Type B pancreatic cell (in vitro differentiated cells): ENCODE measurements at regions not wholly inside any gene's neighbourhood (a gene's known extent, or its start where the extent isn't known, plus 50 kb on each side); places are given as distances from the start of the nearest gene placed in this dataset.

Experiments
- DNase-seq: peaks from one replicate; pipeline ENCODE4 v3.0.0; 2021; ENCODE audit warnings: mixed read lengths; ENCODE audit not compliant: unreplicated experiment; ENCODE audit errors: extremely low spot score
- H3K27ac Mint-ChIP-seq: 2 replicates; pipeline ENCODE4 v1.8.0; 2021; ENCODE audit warnings: mild to moderate bottlenecking, mixed read lengths
- H3K27me3 Mint-ChIP-seq: 2 replicates; pipeline ENCODE4 v1.8.0; 2021; ENCODE audit warnings: mixed read lengths
- H3K36me3 Mint-ChIP-seq: 2 replicates; pipeline ENCODE4 v1.8.0; 2021; ENCODE audit warnings: mixed read lengths
- H3K4me1 Mint-ChIP-seq: one replicate; pipeline ENCODE4 v1.8.0; 2021; ENCODE audit warnings: mixed read lengths; ENCODE audit not compliant: unreplicated experiment
- H3K4me3 Mint-ChIP-seq: 2 replicates; pipeline ENCODE4 v1.8.0; 2021; ENCODE audit warnings: mild to moderate bottlenecking, mixed read lengths
- H3K9me3 Mint-ChIP-seq: 2 replicates; pipeline ENCODE4 v1.8.0; 2021; ENCODE audit warnings: mixed read lengths
- CTCF ChIP-seq: fragments of 200-600 bp; sonication (generic); conservative IDR thresholded peaks from 2 replicates; pipeline ENCODE4 v1.5.0; 2021; ENCODE audit warnings: antibody characterized with exemption, mild to moderate bottlenecking

DNA sequence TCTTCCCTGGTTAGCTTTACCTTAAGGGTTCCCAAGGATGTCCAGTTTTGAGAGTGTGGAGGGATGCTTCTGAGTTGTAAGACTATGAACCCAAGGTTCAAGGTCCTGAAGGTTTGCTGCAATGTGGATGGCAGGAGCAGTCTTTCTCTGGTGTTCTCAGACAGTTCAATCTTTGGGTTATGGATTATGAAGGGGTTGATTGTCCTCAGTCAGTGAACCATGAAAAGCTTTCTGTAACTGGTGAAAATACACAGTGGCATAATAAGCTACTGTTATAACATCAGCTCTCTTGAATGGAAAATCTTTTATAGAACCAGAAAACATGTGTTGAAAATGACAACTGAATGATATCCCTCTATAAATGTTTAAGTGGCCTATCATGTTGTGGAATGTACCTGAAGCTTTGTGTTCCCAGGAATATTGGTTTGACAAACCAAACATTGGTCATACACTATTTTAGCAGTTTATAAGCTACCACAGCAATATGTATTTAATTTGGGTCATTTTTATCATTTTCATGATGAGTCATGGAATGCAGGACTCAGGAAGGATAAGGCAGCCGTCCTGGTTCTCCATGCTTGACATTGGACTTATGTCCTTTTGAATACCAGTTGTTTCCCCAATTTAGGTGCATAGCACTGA lies 1041.8 kb upstream of the ARRDC3 start:
- Mint-ChIP-seq H3K4me1 (no peaks in the 10 kb centered on the region), H3K27ac (no peak overlapping the region), H3K9me3 (peaks cover 5% of the 10 kb centered on the region), H3K36me3 (no peaks in the 10 kb centered on the region), H3K4me3 (no peak overlapping the region), H3K27me3 (no peaks in the 10 kb centered on the region)
- no peak for TF ChIP-seq CTCF
- no peak for DNase-seq

- Mint-ChIP-seq H3K4me3 (no peak overlapping the region), H3K4me1 (no peaks in the 10 kb centered on the region), H3K9me3 (peaks cover 5% of the 10 kb centered on the region), H3K27ac (no peak overlapping the region), H3K27me3 (no peaks in the 10 kb centered on the region), H3K36me3 (no peaks in the 10 kb centered on the region)
- no peak for TF ChIP-seq CTCF
- DNase-seq, result no peak
These were observed 1038.8 kb upstream of the ARRDC3 start for GRCh38 chr5:92421942-92422341.

GRCh38 chr5:92421196-92421595 lies 1038.1 kb upstream of the ARRDC3 start:
- no peak for DNase-seq
- Mint-ChIP-seq H3K27me3 (no peaks in the 10 kb centered on the region), H3K4me1 (no peaks in the 10 kb centered on the region), H3K27ac (no peak overlapping the region), H3K9me3 (peaks cover 5% of the 10 kb centered on the region), H3K4me3 (no peak overlapping the region), H3K36me3 (no peaks in the 10 kb centered on the region)
- TF ChIP-seq CTCF, result no peak

GRCh38 chr5:92419261-92419660 lies 1036.1 kb upstream of the ARRDC3 start:
- no peak for TF ChIP-seq CTCF
- H3K4me1 Mint-ChIP-seq, result no peaks in the 10 kb centered on the region
- peaks cover 5% of the 10 kb centered on the region for H3K9me3 Mint-ChIP-seq
- H3K36me3 Mint-ChIP-seq, result no peaks in the 10 kb centered on the region
- no peak overlapping the region for H3K4me3 Mint-ChIP-seq
- no peak overlapping the region for H3K27ac Mint-ChIP-seq
- no peak for DNase-seq
- no peaks in the 10 kb centered on the region for H3K27me3 Mint-ChIP-seq

DNA sequence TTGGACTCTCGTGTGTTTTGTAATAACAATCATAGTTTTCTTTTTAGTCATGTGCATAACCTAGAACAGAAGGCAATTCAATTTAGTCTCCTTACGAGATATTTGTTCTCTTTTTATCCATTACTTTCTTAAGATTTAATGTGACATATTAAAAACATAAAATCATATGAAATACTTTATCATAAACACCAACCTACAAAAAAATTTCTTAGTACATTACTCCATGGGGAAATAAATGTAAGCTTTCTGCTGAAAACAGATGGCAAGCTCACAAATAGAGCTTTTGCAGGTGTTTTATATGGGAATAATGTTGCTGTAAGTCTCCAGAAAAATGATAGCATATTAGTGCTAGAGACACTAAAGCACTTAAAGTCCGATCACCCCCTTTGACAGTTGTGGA lies 1035.2 kb upstream of the ARRDC3 start:
- TF ChIP-seq CTCF, result no peak
- Mint-ChIP-seq H3K36me3 (no peaks in the 10 kb centered on the region), H3K4me3 (no peak overlapping the region), H3K9me3 (peaks cover 3% of the 10 kb centered on the region), H3K4me1 (no peaks in the 10 kb centered on the region), H3K27me3 (no peaks in the 10 kb centered on the region), H3K27ac (no peak overlapping the region)
- no peak for DNase-seq

- Mint-ChIP-seq H3K36me3 (no peaks in the 10 kb centered on the region), H3K4me3 (no peak overlapping the region), H3K27me3 (no peaks in the 10 kb centered on the region), H3K27ac (no peak overlapping the region), H3K4me1 (no peaks in the 10 kb centered on the region), H3K9me3 (no peaks in the 10 kb centered on the region)
- TF ChIP-seq CTCF, result no peak
- DNase-seq, result no peak
These were observed 1026.0 kb upstream of the ARRDC3 start for GRCh38 chr5:92409134-92409533.
